ENCODE measurements at regions not wholly inside any gene's neighbourhood (a gene's known extent, or its start where the extent isn't known, plus 50 kb on each side); places are given as distances from the start of the nearest gene placed in this dataset.

DNA sequence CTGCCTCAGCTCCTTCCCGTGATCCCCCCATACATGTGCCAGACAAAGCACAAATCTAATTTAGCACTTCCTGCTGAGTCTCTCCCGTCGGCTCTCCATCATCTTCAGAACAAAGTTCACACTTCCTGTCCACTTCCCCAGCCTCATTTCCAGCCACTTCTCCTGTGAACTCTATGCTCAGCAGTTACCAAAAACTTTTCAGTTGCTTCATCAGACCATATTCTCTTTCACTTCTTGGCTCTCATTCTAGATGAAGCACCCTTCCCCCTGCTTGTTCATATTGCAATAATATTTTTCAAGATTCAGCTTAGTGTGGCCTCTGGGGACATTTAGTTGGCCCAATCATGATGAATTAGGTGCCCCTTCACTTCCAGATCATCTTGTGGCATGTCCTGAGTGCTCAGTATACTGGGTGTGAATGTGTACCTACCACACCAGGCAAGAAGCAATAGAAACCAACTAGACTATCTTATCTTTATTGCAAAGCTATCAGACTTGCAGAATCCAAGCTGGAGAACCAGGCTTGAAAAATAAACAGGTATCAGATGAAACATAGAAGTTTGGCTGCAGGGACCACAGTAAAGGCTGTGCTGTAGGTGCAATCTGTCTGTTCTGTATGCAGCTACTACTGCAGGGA lies 115.8 kb downstream of the NXPE2 start:
- no peaks in the 10 kb centered on the region for H3K79me2 ChIP-seq (ENCODE audit: insufficient read depth, low read length)
- H3K9ac ChIP-seq (ENCODE audit: low read length), result no peak overlapping the region
- Mint-ChIP-seq H3K4me3 (ENCODE audit: unreplicated experiment) (no peak overlapping the region), H3K27me3 (ENCODE audit: low read depth, unreplicated experiment) (peaks cover 12% of the 10 kb centered on the region), H3K36me3 (ENCODE audit: low read depth, unreplicated experiment) (no peaks in the 10 kb centered on the region), H3K27ac (ENCODE audit: unreplicated experiment) (no peak overlapping the region), H3K4me1 (ENCODE audit: low read depth, unreplicated experiment) (no peaks in the 10 kb centered on the region), H3K9me3 (ENCODE audit: unreplicated experiment) (no peaks in the 10 kb centered on the region)
- no peak overlapping the region for H3K4me3 ChIP-seq (ENCODE audit: insufficient read depth, low read depth, low read length)
- H3K4me1 ChIP-seq (ENCODE audit: insufficient read depth, low read length), result peaks cover 4% of the 10 kb centered on the region
- DNase-seq (ENCODE audit: low read depth) (no peak), FAIRE-seq (no peak)
- H3K4me2 ChIP-seq (ENCODE audit: low read length), result no peak overlapping the region
- no peak overlapping the region for H2AFZ ChIP-seq (ENCODE audit: low read depth, low read length)
- H3K36me3 ChIP-seq (ENCODE audit: insufficient read depth, low read length), result no peaks in the 10 kb centered on the region
- no peaks in the 10 kb centered on the region for H3K9me3 ChIP-seq (ENCODE audit: insufficient read depth, low read depth, low read length)
- TF ChIP-seq, protein P1, sequence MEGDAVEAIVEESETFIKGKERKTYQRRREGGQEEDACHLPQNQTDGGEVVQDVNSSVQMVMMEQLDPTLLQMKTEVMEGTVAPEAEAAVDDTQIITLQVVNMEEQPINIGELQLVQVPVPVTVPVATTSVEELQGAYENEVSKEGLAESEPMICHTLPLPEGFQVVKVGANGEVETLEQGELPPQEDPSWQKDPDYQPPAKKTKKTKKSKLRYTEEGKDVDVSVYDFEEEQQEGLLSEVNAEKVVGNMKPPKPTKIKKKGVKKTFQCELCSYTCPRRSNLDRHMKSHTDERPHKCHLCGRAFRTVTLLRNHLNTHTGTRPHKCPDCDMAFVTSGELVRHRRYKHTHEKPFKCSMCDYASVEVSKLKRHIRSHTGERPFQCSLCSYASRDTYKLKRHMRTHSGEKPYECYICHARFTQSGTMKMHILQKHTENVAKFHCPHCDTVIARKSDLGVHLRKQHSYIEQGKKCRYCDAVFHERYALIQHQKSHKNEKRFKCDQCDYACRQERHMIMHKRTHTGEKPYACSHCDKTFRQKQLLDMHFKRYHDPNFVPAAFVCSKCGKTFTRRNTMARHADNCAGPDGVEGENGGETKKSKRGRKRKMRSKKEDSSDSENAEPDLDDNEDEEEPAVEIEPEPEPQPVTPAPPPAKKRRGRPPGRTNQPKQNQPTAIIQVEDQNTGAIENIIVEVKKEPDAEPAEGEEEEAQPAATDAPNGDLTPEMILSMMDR (IDR thresholded peaks at IDR 0.05; ENCODE audit: insufficient read depth, low read depth, low read length), result no peak
- no peak for TF ChIP-seq EZH2 (IDR thresholded peaks at IDR 0.05; ENCODE audit: insufficient read depth, low read length)
- H4K20me1 ChIP-seq (ENCODE audit: insufficient read depth, low read length), result no peaks in the 10 kb centered on the region
- no peak overlapping the region for H3K27ac ChIP-seq (ENCODE audit: low read depth, low read length)
- H3K27me3 ChIP-seq (ENCODE audit: insufficient read depth, low read length), result no peaks in the 10 kb centered on the region

DNA sequence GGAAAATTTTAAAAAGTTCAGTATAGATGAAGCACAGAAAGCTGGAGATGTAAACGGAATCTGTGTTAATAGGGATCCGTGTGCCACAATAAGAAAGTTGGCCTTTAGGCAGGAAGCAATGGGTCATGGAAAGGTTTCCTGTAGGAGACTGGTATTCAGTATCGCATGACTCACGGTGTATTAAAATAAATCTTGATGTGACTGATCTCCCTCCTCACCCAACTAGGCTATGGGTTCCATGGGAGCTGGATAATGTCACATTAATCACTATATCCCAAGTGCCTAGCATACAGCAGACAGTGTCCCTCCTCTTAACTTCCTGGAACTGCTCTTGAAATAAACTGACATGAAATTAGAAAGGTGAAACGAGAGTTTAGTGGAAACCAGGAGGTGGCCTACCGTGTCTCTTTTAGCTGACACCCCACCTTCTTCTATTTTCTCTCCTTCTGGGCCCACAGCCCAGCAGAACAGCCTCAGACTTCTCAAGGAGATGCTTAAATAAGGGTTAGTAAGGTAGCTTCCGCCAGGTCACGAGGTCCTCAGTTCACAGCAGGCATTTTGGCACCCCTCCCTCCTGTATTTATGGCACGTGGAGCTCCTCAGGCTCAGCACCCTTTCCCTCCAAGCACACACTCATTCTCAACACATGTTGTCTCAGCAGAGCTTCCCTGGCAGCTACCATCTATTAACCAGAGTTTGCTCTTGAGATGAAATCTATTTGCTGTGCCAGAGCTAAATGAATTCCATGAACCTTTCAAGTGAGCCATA lies 118.8 kb downstream of the NXPE2 start:
- no peaks in the 10 kb centered on the region for H3K9me3 Mint-ChIP-seq (ENCODE audit: unreplicated experiment)
- no peaks in the 10 kb centered on the region for H3K4me1 Mint-ChIP-seq (ENCODE audit: low read depth, unreplicated experiment)
- no peak overlapping the region for H3K27ac Mint-ChIP-seq (ENCODE audit: unreplicated experiment)
- Histone ChIP-seq H3K4me3 (ENCODE audit: insufficient read depth, low read depth, low read length) (no peak overlapping the region), H3K9me3 (ENCODE audit: insufficient read depth, low read depth, low read length) (no peaks in the 10 kb centered on the region), H3K36me3 (ENCODE audit: insufficient read depth, low read length) (no peaks in the 10 kb centered on the region), H3K27me3 (ENCODE audit: insufficient read depth, low read length) (no peaks in the 10 kb centered on the region), H4K20me1 (ENCODE audit: insufficient read depth, low read length) (no peaks in the 10 kb centered on the region), H3K4me1 (ENCODE audit: insufficient read depth, low read length) (peaks cover 4% of the 10 kb centered on the region), H3K79me2 (ENCODE audit: insufficient read depth, low read length) (no peaks in the 10 kb centered on the region), H2AFZ (ENCODE audit: low read depth, low read length) (no peak overlapping the region), H3K27ac (ENCODE audit: low read depth, low read length) (no peak overlapping the region), H3K4me2 (ENCODE audit: low read length) (peak overlapping the region; percentile 36), H3K9ac (ENCODE audit: low read length) (no peak overlapping the region)
- H3K36me3 Mint-ChIP-seq (ENCODE audit: low read depth, unreplicated experiment), result no peaks in the 10 kb centered on the region
- DNase-seq (ENCODE audit: low read depth), result peak; percentile 36
- H3K27me3 Mint-ChIP-seq (ENCODE audit: low read depth, unreplicated experiment), result peaks cover 16% of the 10 kb centered on the region
- no peak for FAIRE-seq
- H3K4me3 Mint-ChIP-seq (ENCODE audit: unreplicated experiment), result no peak overlapping the region
- no peak for TF ChIP-seq EZH2 (IDR thresholded peaks at IDR 0.05; ENCODE audit: insufficient read depth, low read length)
- TF ChIP-seq, protein P1 (IDR thresholded peaks at IDR 0.05; ENCODE audit: insufficient read depth, low read depth, low read length), result no peak

DNA sequence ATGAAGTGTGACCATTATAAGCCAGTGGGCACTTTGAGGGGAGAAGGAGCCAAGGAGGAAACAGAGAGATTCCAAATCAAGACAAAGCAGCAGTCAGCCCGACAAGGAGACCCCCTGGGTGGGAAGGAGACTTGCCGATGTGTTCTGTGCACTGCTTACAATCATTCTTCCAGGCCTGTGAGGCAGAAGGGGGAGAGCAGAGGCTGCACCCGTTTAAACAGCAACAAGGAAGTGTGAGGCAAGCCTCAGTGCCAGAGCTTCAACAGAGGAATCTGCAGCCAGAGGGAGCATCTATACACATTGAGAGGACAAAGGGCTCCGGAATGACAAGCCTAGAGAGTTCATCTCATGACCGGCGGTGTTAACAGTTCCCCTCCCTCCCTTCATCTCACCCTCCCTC lies 121.1 kb downstream of the NXPE2 start:
- Mint-ChIP-seq H3K27ac (ENCODE audit: unreplicated experiment) (no peak overlapping the region), H3K4me3 (ENCODE audit: unreplicated experiment) (no peak overlapping the region), H3K4me1 (ENCODE audit: low read depth, unreplicated experiment) (no peaks in the 10 kb centered on the region), H3K27me3 (ENCODE audit: low read depth, unreplicated experiment) (peaks cover 20% of the 10 kb centered on the region), H3K36me3 (ENCODE audit: low read depth, unreplicated experiment) (no peaks in the 10 kb centered on the region), H3K9me3 (ENCODE audit: unreplicated experiment) (peaks cover 2% of the 10 kb centered on the region)
- Histone ChIP-seq H3K79me2 (ENCODE audit: insufficient read depth, low read length) (no peaks in the 10 kb centered on the region), H2AFZ (ENCODE audit: low read depth, low read length) (no peak overlapping the region), H3K27me3 (ENCODE audit: insufficient read depth, low read length) (no peaks in the 10 kb centered on the region), H3K4me3 (ENCODE audit: insufficient read depth, low read depth, low read length) (no peak overlapping the region), H4K20me1 (ENCODE audit: insufficient read depth, low read length) (no peaks in the 10 kb centered on the region), H3K4me2 (ENCODE audit: low read length) (no peak overlapping the region), H3K36me3 (ENCODE audit: insufficient read depth, low read length) (no peaks in the 10 kb centered on the region), H3K9ac (ENCODE audit: low read length) (no peak overlapping the region), H3K9me3 (ENCODE audit: insufficient read depth, low read depth, low read length) (no peaks in the 10 kb centered on the region), H3K27ac (ENCODE audit: low read depth, low read length) (no peak overlapping the region), H3K4me1 (ENCODE audit: insufficient read depth, low read length) (peaks cover 4% of the 10 kb centered on the region)
- FAIRE-seq (no peak), DNase-seq (ENCODE audit: low read depth) (no peak)
- TF ChIP-seq, protein P1 (IDR thresholded peaks at IDR 0.05; ENCODE audit: insufficient read depth, low read depth, low read length), result no peak
- TF ChIP-seq EZH2 (IDR thresholded peaks at IDR 0.05; ENCODE audit: insufficient read depth, low read length), result no peak

Data from astrocyte (in vitro differentiated cells and primary cell).